Activated naive CD8-positive, alpha-beta T cell treated with anti-CD3 and anti-CD28 coated beads, Interleukin-2, amount 50 U/mL, for 16 hours (primary cell): ENCODE measurements at regions not wholly inside any gene's neighbourhood (a gene's known extent, or its start where the extent isn't known, plus 50 kb on each side); places are given as distances from the start of the nearest gene placed in this dataset.

ENCODE experiments used
- DNase-seq: peaks from one replicate; pipeline ENCODE4 v3.0.0-alpha.2; 2020; ENCODE audit warnings: low read depth, low spot score

- DNase-seq = no peak
These were observed 204.0 kb downstream of the AACS start for GRCh38 chr12:125269276-125269675.

GRCh38 chr12:125271892-125272291 is 206.7 kb downstream of the AACS start:
- no peak for DNase-seq

GRCh38 chr12:125272383-125272933 is 207.2 kb downstream of the AACS start:
- no peak for DNase-seq

- no peak for DNase-seq
These were observed 211.3 kb downstream of the AACS start for GRCh38 chr12:125276567-125276966.

GRCh38 chr12:125280482-125281377 is 215.5 kb downstream of the AACS start:
- DNase-seq = no peak

GRCh38 chr12:125282921-125283320 is 217.7 kb downstream of the AACS start:
- no peak for DNase-seq

GRCh38 chr12:125283521-125283920 is 218.3 kb downstream of the AACS start:
- no peak for DNase-seq

- DNase-seq = no peak
These were observed 218.9 kb downstream of the AACS start for GRCh38 chr12:125284087-125284486.

- no peak for DNase-seq
These were observed 219.9 kb downstream of the AACS start for GRCh38 chr12:125284945-125285685.

- DNase-seq = no peak
These were observed 220.9 kb downstream of the AACS start for GRCh38 chr12:125286005-125286727.

GRCh38 chr12:125287155-125287847 is 222.1 kb downstream of the AACS start:
- DNase-seq = no peak

- DNase-seq = no peak
These were observed 224.0 kb downstream of the AACS start for GRCh38 chr12:125288931-125289928.

- DNase-seq = no peak
These were observed 224.7 kb downstream of the AACS start for GRCh38 chr12:125289970-125290369.

- DNase-seq = no peak
These were observed 227.5 kb downstream of the AACS start for GRCh38 chr12:125292700-125293099.

GRCh38 chr12:125295550-125295949 is 230.3 kb downstream of the AACS start:
- DNase-seq = no peak

GRCh38 chr12:125296701-125297100 is 231.5 kb downstream of the AACS start:
- DNase-seq = no peak

GRCh38 chr12:125299840-125300239 is 234.6 kb downstream of the AACS start:
- DNase-seq = no peak

- no peak for DNase-seq
These were observed 235.0 kb downstream of the AACS start for GRCh38 chr12:125300249-125300648.

- DNase-seq = no peak
These were observed 238.1 kb downstream of the AACS start for GRCh38 chr12:125303337-125303736.

- no peak for DNase-seq
These were observed 238.8 kb downstream of the AACS start for GRCh38 chr12:125304029-125304428.
